Calu3 (cell line): ENCODE measurements at regions not wholly inside any gene's neighbourhood (a gene's known extent, or its start where the extent isn't known, plus 50 kb on each side); places are given as distances from the start of the nearest gene placed in this dataset.

Experiments
- BruUV-seq: library from RNA; stranded (reverse); fragments of 400-500 nt; replicated peaks from 2 replicates; lab custom pipeline; 2021; lab: Mats Ljungman, UMichigan
- CTCF ChIA-PET: fragments of 300-600 bp; sonication (Branson Sonifier 250); formaldehyde crosslinking; loops from one replicate; lab custom pipeline; 2022; ENCODE audit warnings: antibody characterized with exemption; lab: Charles Lee
- DNase-seq: peaks from one replicate; pipeline ENCODE4 v3.0.0; 2022
- H3K27ac Mint-ChIP-seq: one replicate; pipeline ENCODE4 v1.8.0; 2022; ENCODE audit warnings: mixed read lengths; ENCODE audit not compliant: unreplicated experiment
- H3K27me3 Mint-ChIP-seq: one replicate; pipeline ENCODE4 v1.8.0; 2022; ENCODE audit warnings: mixed read lengths; ENCODE audit not compliant: unreplicated experiment
- H3K36me3 Mint-ChIP-seq: one replicate; pipeline ENCODE4 v1.8.0; 2022; ENCODE audit warnings: mild to moderate bottlenecking, moderate library complexity, mixed read lengths; ENCODE audit not compliant: insufficient read depth, unreplicated experiment
- H3K4me1 Mint-ChIP-seq: one replicate; pipeline ENCODE4 v1.8.0; 2022; ENCODE audit warnings: mild to moderate bottlenecking, low read depth, mixed read lengths; ENCODE audit not compliant: unreplicated experiment
- H3K4me3 Mint-ChIP-seq: one replicate; pipeline ENCODE4 v1.8.0; 2022; ENCODE audit warnings: mild to moderate bottlenecking, low read depth, moderate library complexity, mixed read lengths; ENCODE audit not compliant: unreplicated experiment
- H3K9me3 Mint-ChIP-seq: one replicate; pipeline ENCODE4 v1.8.0; 2022; ENCODE audit warnings: low read depth, mixed read lengths; ENCODE audit not compliant: unreplicated experiment
- intact Hi-C: fragments of 100-400 bp; cut with micrococcal nuclease; formaldehyde crosslinking; loops from one replicate; pipeline ENCODE4 v1.10.0; 2022; ENCODE audit not compliant: unreplicated experiment
- TF ChIP-seq, protein P1 (sequence below): fragments of 200-600 bp; IDR thresholded peaks from one replicate; pipeline ENCODE4 v1.8.0; 2022; ENCODE audit warnings: antibody characterized with exemption; ENCODE audit not compliant: unreplicated experiment

DNA sequence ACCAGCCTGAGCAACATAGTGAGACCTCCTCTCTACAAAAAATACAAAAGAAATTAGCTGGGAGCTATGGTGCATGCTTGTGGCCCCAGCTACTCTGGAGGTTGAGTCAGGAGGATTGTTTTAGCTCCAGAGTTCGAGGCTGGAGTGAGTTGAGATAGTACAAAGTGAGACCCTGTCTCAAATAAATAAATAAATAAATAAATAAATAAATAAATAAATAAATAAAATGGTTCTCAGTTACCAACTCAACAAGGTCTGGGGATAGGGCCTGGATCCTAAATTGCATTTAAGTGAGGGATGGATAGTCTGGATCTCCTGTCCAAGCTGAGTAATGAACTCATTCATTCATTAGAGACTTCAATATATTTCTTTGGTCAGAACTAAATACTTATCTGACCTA, 115.7 kb upstream of the IL1RAPL2 start:
- no TSS peak for BruUV-seq
- intact Hi-C loops = no loop called here
- Mint-ChIP-seq H3K27me3 (no peaks in the 10 kb centered on the region), H3K27ac (no peak overlapping the region), H3K4me3 (no peak overlapping the region), H3K4me1 (no peaks in the 10 kb centered on the region), H3K9me3 (no peaks in the 10 kb centered on the region), H3K36me3 (no peaks in the 10 kb centered on the region)
- CTCF ChIA-PET = no interaction called here
- DNase-seq = no peak
- TF ChIP-seq, protein P1, sequence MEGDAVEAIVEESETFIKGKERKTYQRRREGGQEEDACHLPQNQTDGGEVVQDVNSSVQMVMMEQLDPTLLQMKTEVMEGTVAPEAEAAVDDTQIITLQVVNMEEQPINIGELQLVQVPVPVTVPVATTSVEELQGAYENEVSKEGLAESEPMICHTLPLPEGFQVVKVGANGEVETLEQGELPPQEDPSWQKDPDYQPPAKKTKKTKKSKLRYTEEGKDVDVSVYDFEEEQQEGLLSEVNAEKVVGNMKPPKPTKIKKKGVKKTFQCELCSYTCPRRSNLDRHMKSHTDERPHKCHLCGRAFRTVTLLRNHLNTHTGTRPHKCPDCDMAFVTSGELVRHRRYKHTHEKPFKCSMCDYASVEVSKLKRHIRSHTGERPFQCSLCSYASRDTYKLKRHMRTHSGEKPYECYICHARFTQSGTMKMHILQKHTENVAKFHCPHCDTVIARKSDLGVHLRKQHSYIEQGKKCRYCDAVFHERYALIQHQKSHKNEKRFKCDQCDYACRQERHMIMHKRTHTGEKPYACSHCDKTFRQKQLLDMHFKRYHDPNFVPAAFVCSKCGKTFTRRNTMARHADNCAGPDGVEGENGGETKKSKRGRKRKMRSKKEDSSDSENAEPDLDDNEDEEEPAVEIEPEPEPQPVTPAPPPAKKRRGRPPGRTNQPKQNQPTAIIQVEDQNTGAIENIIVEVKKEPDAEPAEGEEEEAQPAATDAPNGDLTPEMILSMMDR = no peak

DNA sequence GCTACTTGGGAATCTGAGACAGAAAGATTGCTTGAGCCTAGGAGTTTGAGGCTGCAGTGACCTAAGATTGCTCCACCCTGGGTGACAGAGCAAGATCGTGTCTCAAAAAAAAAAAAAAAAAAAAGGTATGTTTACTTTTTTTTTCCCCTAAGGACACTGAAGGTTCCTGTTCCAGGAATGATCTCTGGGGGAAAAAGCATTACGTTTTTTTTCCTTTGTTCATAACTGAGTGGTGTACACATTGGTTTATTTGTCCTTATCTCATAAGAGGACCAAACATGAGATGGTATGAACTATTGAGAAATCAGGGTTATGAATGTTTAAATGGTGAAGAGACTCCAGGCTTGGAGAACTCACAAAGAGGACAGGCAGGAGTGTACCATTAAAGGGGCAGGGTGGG, 120.4 kb upstream of the IL1RAPL2 start:
- no TSS peak for BruUV-seq
- TF ChIP-seq, protein P1 = no peak
- CTCF ChIA-PET = interaction anchor here (0.7 kb wide), 1 partner anchor 9 kb away, joined by 3 read pairs; no protein-coding TSS in a partner anchor
- Mint-ChIP-seq H3K4me3 (no peak overlapping the region), H3K36me3 (no peaks in the 10 kb centered on the region), H3K9me3 (no peaks in the 10 kb centered on the region), H3K27me3 (no peaks in the 10 kb centered on the region), H3K4me1 (no peaks in the 10 kb centered on the region), H3K27ac (no peak overlapping the region)
- DNase-seq = no peak
- intact Hi-C loops = no loop called here

DNA sequence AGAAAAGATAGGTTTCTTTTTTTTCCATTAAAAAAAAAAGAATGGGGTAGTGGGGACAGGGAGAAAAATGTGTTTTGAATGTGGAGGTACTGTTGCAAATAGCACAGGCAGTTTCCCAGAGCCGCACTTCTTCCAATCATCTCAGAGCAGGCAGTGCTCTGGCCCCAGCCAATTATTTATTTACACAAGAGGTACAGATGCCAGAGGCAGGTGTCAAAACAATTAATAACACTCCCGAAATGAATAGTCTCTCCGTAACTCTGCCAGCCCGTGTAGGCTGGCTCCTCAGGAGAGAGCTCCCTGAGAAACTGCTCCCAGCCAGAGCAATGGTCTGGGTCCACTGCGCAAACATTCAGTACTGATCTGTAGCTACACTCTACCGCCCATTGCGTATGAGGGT, 130.8 kb upstream of the IL1RAPL2 start:
- DNase-seq = no peak
- H3K4me1 Mint-ChIP-seq = peaks cover 34% of the 10 kb centered on the region
- no peaks in the 10 kb centered on the region for H3K27me3 Mint-ChIP-seq
- no peak overlapping the region for H3K4me3 Mint-ChIP-seq
- CTCF ChIA-PET = no interaction called here
- H3K27ac Mint-ChIP-seq = no peak overlapping the region
- peaks cover 5% of the 10 kb centered on the region for H3K36me3 Mint-ChIP-seq
- peaks cover 5% of the 10 kb centered on the region for H3K9me3 Mint-ChIP-seq
- TF ChIP-seq, protein P1 = no peak
- intact Hi-C loops = no loop called here
- no TSS peak for BruUV-seq

DNA sequence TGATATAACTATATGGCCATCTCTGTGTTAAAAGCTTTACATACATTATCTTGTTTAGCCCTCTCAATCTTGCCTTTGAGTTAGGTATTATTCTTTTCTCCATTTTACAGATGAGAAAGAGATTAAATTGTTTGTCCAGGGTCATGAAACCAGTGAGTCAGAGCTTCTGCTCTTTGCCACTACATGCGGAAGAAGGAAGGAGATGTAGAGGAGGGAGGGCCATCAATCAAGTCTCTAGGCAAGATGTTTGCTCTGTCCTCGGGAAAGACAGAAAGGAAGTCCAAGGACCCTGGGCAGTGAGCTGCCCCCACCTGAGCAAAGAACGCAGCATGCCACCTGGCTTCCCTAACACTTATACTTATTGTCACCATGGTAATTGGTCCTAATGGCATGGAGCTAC, 133.7 kb upstream of the IL1RAPL2 start:
- Mint-ChIP-seq H3K27ac (peak overlapping the region; percentile 92), H3K36me3 (peaks cover 5% of the 10 kb centered on the region), H3K4me1 (peaks cover 35% of the 10 kb centered on the region), H3K27me3 (no peaks in the 10 kb centered on the region), H3K4me3 (no peak overlapping the region), H3K9me3 (no peaks in the 10 kb centered on the region)
- TF ChIP-seq, protein P1 = no peak
- BruUV-seq = no TSS peak
- CTCF ChIA-PET = interaction anchor here (0.5 to 1.2 kb wide), 2 partner anchors 62 to 567 kb away, joined by 3 to 4 read pairs; no protein-coding TSS in a partner anchor
- DNase-seq = peak; percentile 55
- intact Hi-C loops = loop anchor here (5.0 kb wide), 1 partner anchor 80 kb away; no protein-coding TSS in a partner anchor
